ENCODE measurements at regions not wholly inside any gene's neighbourhood (a gene's known extent, or its start where the extent isn't known, plus 50 kb on each side); places are given as distances from the start of the nearest gene placed in this dataset.

- TF ChIP-seq POLR2AphosphoS5 (IDR thresholded peaks at IDR 0.05): no peak
- no peak for TF ChIP-seq CTCF (IDR thresholded peaks at IDR 0.05)
- no peak for TF ChIP-seq POLR2A (IDR thresholded peaks at IDR 0.05)
Measured at GRCh38 chr22:22044153-22044552, 61.6 kb upstream of the TOP3B start.

Measured in sigmoid colon (tissue), 4 donors.